Activated CD4-positive, alpha-beta memory T cell treated with anti-CD3 and anti-CD28 coated beads, Interleukin-2, amount 10 ng/mL, durations not matched to agents 7 days and 5 days (primary cell): ENCODE measurements at regions not wholly inside any gene's neighbourhood (a gene's known extent, or its start where the extent isn't known, plus 50 kb on each side); places are given as distances from the start of the nearest gene placed in this dataset.

Experiments
- CTCF ChIA-PET: fragments of 350-600 bp; sonication (Branson Sonifier 250); formaldehyde crosslinking; loops from one replicate; lab custom pipeline; 2021; ENCODE audit warnings: antibody characterized with exemption, inconsistent platforms; lab: Charles Lee
- POLR2A ChIA-PET: fragments of 350-600 bp; sonication (Branson Sonifier 250); formaldehyde crosslinking; loops from one replicate; lab custom pipeline; 2021; ENCODE audit warnings: antibody characterized with exemption; lab: Charles Lee
- DNase-seq: peaks from one replicate; pipeline ENCODE4 v3.0.0-alpha.2; 2020
- H3K27ac Mint-ChIP-seq: one replicate; pipeline ENCODE4 v1.8.0; 2021; ENCODE audit warnings: mild to moderate bottlenecking, mixed read lengths
- H3K27me3 Mint-ChIP-seq: one replicate; pipeline ENCODE4 v1.8.0; 2021; ENCODE audit warnings: mixed read lengths
- H3K36me3 Mint-ChIP-seq: one replicate; pipeline ENCODE4 v1.8.0; 2021; ENCODE audit warnings: low read depth, mixed read lengths
- H3K4me1 Mint-ChIP-seq: one replicate; pipeline ENCODE4 v1.8.0; 2021; ENCODE audit warnings: mixed read lengths
- H3K4me3 Mint-ChIP-seq: one replicate; pipeline ENCODE4 v1.8.0; 2021; ENCODE audit warnings: mild to moderate bottlenecking, mixed read lengths
- H3K9me3 Mint-ChIP-seq: one replicate; pipeline ENCODE4 v1.8.0; 2021; ENCODE audit warnings: mixed read lengths

DNA sequence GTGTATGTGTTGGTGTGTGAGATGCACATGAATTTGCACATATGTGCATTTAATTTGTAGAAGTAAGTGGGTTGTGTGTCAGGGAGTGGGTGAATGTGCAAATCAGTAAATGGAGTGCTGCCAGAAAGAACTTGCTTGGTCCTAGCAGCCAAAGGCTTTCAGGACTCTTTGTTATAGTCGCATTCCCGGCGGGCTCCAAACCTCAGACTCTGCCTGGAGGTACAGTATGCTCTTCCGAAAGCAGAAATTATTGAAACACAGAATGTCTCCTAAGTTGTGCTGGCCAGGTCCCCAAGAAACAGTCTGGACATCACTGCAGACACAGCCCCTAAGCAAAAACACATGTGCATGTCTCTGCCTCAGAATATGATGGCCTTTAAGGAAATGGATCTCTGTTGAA is 232.4 kb downstream of the INSIG2 start:
- Mint-ChIP-seq H3K4me3 (no peak overlapping the region), H3K9me3 (no peaks in the 10 kb centered on the region), H3K36me3 (no peaks in the 10 kb centered on the region), H3K4me1 (no peaks in the 10 kb centered on the region), H3K27me3 (peaks cover 24% of the 10 kb centered on the region), H3K27ac (no peak overlapping the region)
- ChIA-PET POLR2A (no interaction called here), CTCF (no interaction called here)
- no peak for DNase-seq

DNA sequence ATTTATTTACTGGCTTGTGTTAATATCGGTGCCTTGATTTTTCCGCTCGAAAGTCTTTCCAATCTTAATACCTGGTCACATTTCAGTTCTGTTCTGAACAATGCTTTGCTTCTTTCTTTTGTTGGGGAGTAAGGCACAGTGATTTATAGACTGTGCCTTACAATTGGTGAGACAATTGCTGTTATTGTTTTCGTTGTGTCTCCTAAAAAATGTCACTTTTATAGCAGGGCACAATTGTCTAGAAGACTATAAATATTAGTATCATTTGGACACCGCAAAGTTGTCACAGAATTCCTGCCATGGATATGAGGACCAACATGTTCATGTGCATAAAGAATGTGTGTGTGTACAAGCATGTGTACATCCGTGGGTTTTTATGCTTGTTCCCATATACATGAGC is 231.9 kb downstream of the INSIG2 start:
- POLR2A ChIA-PET = no interaction called here
- Mint-ChIP-seq H3K27ac (no peak overlapping the region), H3K27me3 (peaks cover 24% of the 10 kb centered on the region), H3K9me3 (no peaks in the 10 kb centered on the region), H3K36me3 (no peaks in the 10 kb centered on the region), H3K4me1 (no peaks in the 10 kb centered on the region), H3K4me3 (no peak overlapping the region)
- CTCF ChIA-PET = no interaction called here
- DNase-seq = no peak

DNA sequence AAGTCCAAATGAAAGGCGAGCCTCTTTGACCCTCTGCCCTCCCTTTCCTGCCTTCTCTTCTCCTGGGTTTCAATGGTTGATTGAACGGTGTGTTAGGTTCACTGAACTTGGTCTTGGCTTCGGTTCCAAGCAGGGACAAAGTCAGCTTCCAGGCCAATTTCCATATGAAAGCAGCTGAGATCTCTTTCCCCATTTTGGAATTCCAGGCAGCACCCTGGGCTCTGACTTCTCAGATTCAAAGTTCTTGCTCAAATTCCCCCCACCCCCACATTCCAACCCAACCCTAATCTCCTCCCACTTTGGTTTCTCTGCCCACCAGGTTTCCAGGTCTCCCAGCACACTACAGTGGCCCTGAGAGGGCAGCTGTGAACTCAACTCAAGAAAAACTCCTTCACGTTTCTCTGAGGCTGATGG is 231.0 kb downstream of the INSIG2 start:
- Mint-ChIP-seq H3K36me3 (no peaks in the 10 kb centered on the region), H3K4me3 (no peak overlapping the region), H3K9me3 (no peaks in the 10 kb centered on the region), H3K27me3 (peaks cover 24% of the 10 kb centered on the region), H3K4me1 (no peaks in the 10 kb centered on the region), H3K27ac (no peak overlapping the region)
- CTCF ChIA-PET = no interaction called here
- POLR2A ChIA-PET = no interaction called here
- no peak for DNase-seq

DNA sequence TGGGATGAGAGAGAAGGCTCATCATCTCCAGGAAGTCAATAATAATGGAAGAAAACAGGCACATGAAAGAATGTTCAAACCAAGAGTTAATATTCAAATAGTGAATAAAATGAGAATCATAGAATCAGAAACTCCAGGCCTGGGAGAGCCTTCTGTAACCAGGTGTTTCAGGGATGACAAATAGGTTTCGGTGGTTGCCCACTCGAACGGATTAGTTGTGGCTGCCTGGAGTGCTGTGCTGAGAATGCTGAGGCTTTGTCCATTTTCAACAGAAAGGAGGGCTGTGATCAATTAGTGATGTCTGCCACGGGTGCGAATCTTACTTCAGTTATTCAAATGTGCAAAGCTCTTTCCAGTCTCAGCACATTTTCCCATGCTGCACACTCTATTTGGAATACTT is 227.3 kb downstream of the INSIG2 start:
- POLR2A ChIA-PET = no interaction called here
- Mint-ChIP-seq H3K4me3 (no peak overlapping the region), H3K9me3 (no peaks in the 10 kb centered on the region), H3K36me3 (no peaks in the 10 kb centered on the region), H3K27ac (no peak overlapping the region), H3K27me3 (peaks cover 23% of the 10 kb centered on the region), H3K4me1 (peaks cover 2% of the 10 kb centered on the region)
- DNase-seq = no peak
- CTCF ChIA-PET = interaction anchor here (1.2 kb wide), 1 partner anchor 94 kb away, joined by 4 read pairs; no protein-coding TSS in a partner anchor

DNA sequence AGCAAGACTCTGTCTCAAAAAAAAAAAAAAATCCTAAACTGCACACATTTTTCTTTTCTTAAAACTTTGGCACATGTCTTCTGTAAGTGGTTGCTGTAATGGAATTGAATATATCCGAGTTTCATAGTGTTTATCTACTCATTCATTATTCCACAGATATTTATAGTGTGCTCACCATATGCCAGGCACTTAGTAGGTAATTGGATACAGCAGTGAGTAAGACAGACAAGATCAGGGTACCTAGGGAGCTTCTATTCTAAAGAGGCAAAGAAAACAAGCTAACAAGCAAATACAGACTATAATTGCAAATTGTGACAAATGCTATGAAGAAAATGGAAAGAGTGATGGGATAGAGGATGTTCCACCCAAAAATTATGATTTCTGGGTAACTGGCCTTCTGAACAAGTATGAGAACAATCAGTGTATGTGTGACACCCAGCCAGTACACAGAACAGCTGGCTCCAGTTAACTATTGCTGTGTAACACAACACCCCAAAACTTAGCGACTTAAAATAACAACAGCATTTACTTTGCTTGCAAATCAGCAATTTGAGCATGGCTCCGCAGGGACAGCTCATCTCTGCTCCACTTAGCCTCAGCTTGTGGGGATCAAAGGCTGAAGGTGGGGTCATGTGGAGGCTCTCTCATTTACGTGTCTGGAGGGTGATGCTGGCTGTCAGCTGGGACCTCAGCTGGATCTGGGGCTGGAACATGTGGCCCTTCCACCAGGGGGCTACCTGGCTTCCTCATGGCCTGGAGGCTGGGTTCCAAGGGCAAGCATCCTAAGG is 224.9 kb downstream of the INSIG2 start:
- Mint-ChIP-seq H3K4me1 (peaks cover 5% of the 10 kb centered on the region), H3K36me3 (no peaks in the 10 kb centered on the region), H3K27ac (no peak overlapping the region), H3K9me3 (no peaks in the 10 kb centered on the region), H3K4me3 (no peak overlapping the region), H3K27me3 (peaks cover 10% of the 10 kb centered on the region)
- ChIA-PET POLR2A (no interaction called here), CTCF (no interaction called here)
- DNase-seq = no peak

DNA sequence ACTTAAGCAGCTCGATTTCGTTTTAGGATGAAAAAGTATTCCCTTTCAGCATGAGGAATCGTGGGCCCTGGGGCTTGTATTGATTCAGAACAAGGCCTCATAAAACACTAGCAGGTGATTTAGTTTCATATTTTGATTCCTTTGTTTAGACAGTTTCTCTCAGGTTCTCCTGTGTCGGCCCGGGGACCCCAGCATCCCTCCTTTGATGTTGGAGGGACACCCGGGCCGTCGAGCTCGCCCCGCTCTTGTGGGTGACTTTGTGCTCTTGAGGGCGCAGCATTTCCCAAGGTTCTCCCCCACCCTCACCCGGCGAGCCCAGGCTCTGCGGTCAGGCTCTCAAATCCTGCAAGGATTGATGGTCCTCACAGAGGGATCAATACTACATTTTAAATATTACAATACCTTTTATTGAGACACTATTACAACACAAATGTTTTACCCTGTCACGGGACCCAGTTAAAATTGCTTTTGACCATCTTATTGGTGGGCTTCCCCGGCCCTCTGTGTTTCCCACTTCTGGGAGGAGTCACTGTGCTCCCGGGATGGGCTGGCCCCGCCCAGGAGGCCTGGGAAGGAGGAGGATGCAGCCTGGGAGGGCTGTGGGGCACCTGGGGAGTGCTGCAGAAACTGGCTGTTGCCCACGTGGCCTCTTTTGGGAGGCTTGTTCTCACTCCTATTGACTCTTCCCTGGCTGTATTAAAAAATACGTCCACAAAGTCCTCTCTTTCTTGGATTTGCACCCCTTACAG is 222.6 kb downstream of the INSIG2 start:
- no peak for DNase-seq
- Mint-ChIP-seq H3K9me3 (no peaks in the 10 kb centered on the region), H3K27me3 (peaks cover 6% of the 10 kb centered on the region), H3K27ac (peak overlapping the region; percentile 89), H3K36me3 (no peaks in the 10 kb centered on the region), H3K4me1 (peaks cover 5% of the 10 kb centered on the region), H3K4me3 (peak overlapping the region; percentile 79)
- CTCF ChIA-PET = no interaction called here
- POLR2A ChIA-PET = interaction anchor here (0.6 kb wide), 1 partner anchor 11 kb away, joined by 4 read pairs; no protein-coding TSS in a partner anchor

DNA sequence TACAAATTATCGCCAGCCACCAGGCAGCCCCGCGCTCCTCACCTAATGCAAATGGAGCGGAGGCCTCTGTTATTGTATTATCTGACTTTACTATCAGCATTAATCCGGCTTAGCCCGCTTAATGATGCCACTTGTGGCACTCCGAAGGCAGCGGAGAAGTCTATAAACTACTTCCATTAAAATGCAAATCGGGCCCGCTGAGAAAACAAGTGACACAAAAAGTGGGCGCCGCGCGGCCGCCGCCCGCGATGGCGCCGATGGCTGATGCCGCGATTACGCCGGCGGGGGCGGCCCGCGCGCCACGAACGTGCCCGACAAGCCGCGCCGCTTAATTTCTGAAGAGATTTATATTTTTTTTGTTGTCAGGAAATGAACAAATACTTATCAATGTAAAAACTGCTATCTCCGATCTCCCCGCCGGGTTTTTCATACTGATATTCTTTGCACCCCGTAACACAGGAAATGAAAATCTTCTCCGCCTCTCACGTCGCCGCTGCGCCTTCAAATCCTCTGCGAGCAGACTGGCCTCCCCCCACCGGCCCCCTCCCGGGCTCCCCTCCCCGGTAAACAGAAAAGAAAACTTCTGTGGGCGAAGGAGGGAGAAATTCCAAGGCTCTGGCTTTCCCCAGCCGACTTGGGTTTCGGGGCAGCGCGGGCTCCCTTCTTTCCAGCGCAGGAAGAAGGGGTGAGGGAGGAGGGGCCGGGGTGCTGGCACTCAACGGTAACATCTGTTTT is 221.8 kb downstream of the INSIG2 start:
- POLR2A ChIA-PET = interaction anchor here (0.6 kb wide), 1 partner anchor 10 kb away, joined by 4 read pairs; no protein-coding TSS in a partner anchor
- CTCF ChIA-PET = no interaction called here
- peaks cover 5% of the 10 kb centered on the region for H3K4me1 Mint-ChIP-seq

DNA sequence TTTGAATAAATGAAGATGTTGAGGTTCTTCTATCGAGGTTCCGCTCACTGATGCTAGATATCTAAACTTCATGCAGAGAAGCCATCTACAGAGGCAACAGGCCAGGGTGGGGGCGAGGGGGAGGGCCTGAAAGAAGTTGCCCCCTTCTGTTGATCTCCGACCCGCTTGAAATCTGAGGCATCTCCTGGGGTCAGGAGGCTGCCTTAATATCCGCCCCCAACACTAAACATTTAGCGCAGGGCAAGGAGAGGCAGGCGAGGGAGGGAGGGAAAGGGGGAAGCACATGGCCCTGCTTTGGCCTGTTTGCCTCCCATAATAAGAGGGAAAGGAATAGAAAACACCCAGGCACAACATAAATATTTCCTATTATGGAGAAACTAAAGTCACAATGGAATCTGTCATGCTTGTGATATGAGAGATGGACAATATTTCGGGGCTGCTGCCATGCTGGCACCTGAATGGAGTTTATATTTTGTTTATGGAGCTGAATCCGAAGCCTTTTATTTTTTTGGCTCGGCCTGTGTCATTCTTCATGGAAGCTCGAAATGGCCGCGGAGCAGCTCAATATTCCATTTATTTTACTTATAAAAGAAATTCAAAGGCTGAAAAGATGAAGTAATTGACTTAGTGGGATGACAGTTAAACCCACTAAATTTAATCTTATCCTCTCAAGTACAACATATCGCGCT is 221.1 kb downstream of the INSIG2 start:
- POLR2A ChIA-PET = no interaction called here
- Mint-ChIP-seq H3K9me3 (no peaks in the 10 kb centered on the region), H3K36me3 (no peaks in the 10 kb centered on the region), H3K4me1 (peaks cover 5% of the 10 kb centered on the region), H3K4me3 (peak overlapping the region; percentile 79), H3K27me3 (peaks cover 6% of the 10 kb centered on the region), H3K27ac (peak overlapping the region; percentile 89)
- CTCF ChIA-PET = no interaction called here
- no peak for DNase-seq

More for the DNA sequence above, 221.8 kb downstream of the INSIG2 start:
- peak; percentile 72 for DNase-seq
- H3K27me3 Mint-ChIP-seq = peaks cover 6% of the 10 kb centered on the region
- H3K9me3 Mint-ChIP-seq = no peaks in the 10 kb centered on the region
- H3K4me3 Mint-ChIP-seq = peak overlapping the region; percentile 79
- H3K36me3 Mint-ChIP-seq = no peaks in the 10 kb centered on the region
- peak overlapping the region; percentile 89 for H3K27ac Mint-ChIP-seq

DNA sequence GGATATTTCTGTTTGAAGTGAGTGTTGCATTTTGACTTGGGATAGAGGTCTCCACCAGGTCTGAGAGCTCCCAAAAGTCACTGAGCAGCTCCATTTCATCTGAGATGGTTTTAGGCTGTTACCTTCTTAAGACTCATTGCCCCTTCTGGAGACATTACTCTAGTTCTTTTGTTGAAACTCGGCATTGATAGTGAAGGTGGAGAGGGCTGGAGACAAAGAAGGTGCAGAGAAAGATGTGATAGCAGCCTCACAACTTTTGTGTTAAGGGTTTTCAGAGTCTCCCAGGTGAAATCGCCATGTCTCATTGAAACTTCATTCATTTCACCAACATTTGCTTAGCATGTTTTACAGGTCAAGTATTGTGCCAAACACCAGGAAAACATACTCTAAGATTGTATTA is 219.6 kb downstream of the INSIG2 start:
- DNase-seq = no peak
- no peak overlapping the region for H3K27ac Mint-ChIP-seq
- ChIA-PET CTCF (no interaction called here), POLR2A (no interaction called here)
- H3K4me3 Mint-ChIP-seq = no peak overlapping the region
- H3K4me1 Mint-ChIP-seq = peaks cover 5% of the 10 kb centered on the region
- no peaks in the 10 kb centered on the region for H3K9me3 Mint-ChIP-seq
- H3K36me3 Mint-ChIP-seq = no peaks in the 10 kb centered on the region
- H3K27me3 Mint-ChIP-seq = peaks cover 6% of the 10 kb centered on the region

DNA sequence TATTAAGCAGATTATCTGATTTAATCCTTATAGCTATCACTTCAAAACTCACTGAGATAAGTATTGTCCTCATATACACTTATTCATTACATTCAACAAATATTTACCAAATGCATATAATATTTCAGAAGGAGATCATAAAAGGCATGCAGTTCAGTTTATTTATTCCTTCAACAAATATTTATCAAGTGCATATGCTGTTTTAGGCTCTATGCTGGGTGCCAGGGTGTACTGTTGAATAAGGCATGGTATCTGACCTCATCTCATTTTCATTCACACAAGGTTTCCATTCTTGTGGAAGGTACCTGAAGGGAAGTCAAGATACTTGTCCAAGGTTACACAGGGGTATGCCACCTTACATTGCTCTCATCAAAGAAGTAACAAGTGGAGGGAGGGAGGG is 213.0 kb downstream of the INSIG2 start:
- peaks cover 22% of the 10 kb centered on the region for H3K27me3 Mint-ChIP-seq
- H3K4me3 Mint-ChIP-seq = no peak overlapping the region
- ChIA-PET CTCF (no interaction called here), POLR2A (no interaction called here)
- H3K27ac Mint-ChIP-seq = no peak overlapping the region
- DNase-seq = no peak
- H3K9me3 Mint-ChIP-seq = no peaks in the 10 kb centered on the region
- H3K4me1 Mint-ChIP-seq = no peaks in the 10 kb centered on the region
- no peaks in the 10 kb centered on the region for H3K36me3 Mint-ChIP-seq

DNA sequence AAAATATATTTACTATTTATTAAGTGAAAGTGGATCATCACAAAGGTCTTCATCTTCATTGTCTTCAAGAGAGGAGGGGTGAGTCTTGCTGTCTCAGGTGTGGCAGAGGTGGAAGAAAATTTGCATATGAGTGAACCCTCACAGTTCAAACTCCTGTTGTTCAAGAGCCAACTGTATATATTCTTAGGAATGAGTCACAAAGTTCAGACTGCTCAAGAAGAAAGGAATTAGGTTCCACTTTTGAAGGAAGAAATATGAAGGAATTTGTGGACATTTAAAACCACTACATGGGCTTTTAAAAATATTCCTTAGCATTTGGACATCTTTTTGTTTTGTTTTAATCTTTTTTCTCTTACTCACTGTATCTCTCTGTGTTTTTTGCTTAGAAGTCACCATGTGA is 212.6 kb downstream of the INSIG2 start:
- POLR2A ChIA-PET = interaction anchor here (1.1 kb wide), 1 partner anchor 10 kb away, joined by 4 read pairs; no protein-coding TSS in a partner anchor
- Mint-ChIP-seq H3K27ac (no peak overlapping the region), H3K27me3 (peaks cover 26% of the 10 kb centered on the region), H3K4me1 (no peaks in the 10 kb centered on the region), H3K4me3 (no peak overlapping the region), H3K36me3 (no peaks in the 10 kb centered on the region), H3K9me3 (no peaks in the 10 kb centered on the region)
- no peak for DNase-seq
- CTCF ChIA-PET = no interaction called here

DNA sequence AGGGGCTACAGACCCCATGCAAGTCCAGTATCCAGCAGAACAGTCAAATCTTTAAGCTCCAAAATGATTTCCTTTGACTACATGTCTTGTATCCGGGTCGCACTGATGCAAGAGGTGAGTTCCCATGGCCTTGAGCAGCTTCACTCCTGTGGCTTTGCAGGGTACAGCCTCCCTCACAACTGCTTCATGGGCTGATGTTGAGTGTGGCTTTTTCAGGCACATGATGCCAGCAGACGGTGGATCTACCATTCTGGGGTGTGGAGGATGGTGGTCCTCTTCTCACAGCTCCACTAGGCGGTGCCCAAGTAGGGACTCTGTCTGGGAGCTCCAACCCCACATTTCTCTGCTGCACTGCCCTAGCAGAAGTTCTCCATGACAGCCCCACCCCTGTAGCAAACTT is 208.4 kb downstream of the INSIG2 start:
- Mint-ChIP-seq H3K27ac (no peak overlapping the region), H3K4me1 (no peaks in the 10 kb centered on the region), H3K36me3 (no peaks in the 10 kb centered on the region), H3K27me3 (peaks cover 39% of the 10 kb centered on the region), H3K4me3 (no peak overlapping the region), H3K9me3 (no peaks in the 10 kb centered on the region)
- POLR2A ChIA-PET = no interaction called here
- DNase-seq = no peak
- CTCF ChIA-PET = no interaction called here
